GM23248 (cell line): ENCODE measurements at regions not wholly inside any gene's neighbourhood (a gene's known extent, or its start where the extent isn't known, plus 50 kb on each side); places are given as distances from the start of the nearest gene placed in this dataset.
"Not testable (repeated sequence)": the region's sequence is repeated elsewhere in the genome, so short reads cannot be mapped to it uniquely, and the experiment has no call there.

ENCODE experiments used
- DNase-seq: peaks from one replicate; pipeline ENCODE4 v3.0.0-alpha.2; 2015
- H2AFZ ChIP-seq: fragments of 200-600 bp; sonication (generic); 2 replicates; pipeline ENCODE4 v1.6.1; 2016; ENCODE audit warnings: antibody characterized with exemption
- H3F3A ChIP-seq: fragments of 200-600 bp; sonication (generic); 2 replicates; pipeline ENCODE4 v1.6.1; 2016; ENCODE audit warnings: mild to moderate bottlenecking, antibody characterized with exemption, mixed run types; ENCODE audit not compliant: insufficient read depth
- H3K27ac ChIP-seq: fragments of 200-600 bp; sonication (generic); 2 replicates; pipeline ENCODE4 v1.5.1; 2016; ENCODE audit warnings: mild to moderate bottlenecking
- H3K27me3 ChIP-seq: fragments of 200-600 bp; sonication (generic); replicated peaks from 2 replicates; pipeline ENCODE4 v1.6.1; 2016; ENCODE audit warnings: mild to moderate bottlenecking; ENCODE audit not compliant: insufficient read depth
- H3K36me3 ChIP-seq: fragments of 200-600 bp; sonication (generic); 2 replicates; pipeline ENCODE4 v1.6.1; 2016; ENCODE audit warnings: low read depth, mild to moderate bottlenecking
- H3K4me1 ChIP-seq: fragments of 200-600 bp; sonication (generic); 2 replicates; pipeline ENCODE4 v1.6.1; 2016; ENCODE audit warnings: mild to moderate bottlenecking; ENCODE audit not compliant: insufficient read depth
- H3K4me2 ChIP-seq: fragments of 200-600 bp; sonication (generic); one replicate; pipeline ENCODE4 v1.6.1; 2016; ENCODE audit warnings: mild to moderate bottlenecking; ENCODE audit not compliant: unreplicated experiment
- H3K4me3 ChIP-seq: fragments of 200-600 bp; sonication (generic); 2 replicates; pipeline ENCODE4 v1.5.1; 2016; ENCODE audit warnings: mild to moderate bottlenecking
- H3K79me2 ChIP-seq: fragments of 200-600 bp; sonication (generic); 2 replicates; pipeline ENCODE4 v1.6.1; 2016; ENCODE audit warnings: mild to moderate bottlenecking; ENCODE audit not compliant: insufficient read depth
- H3K9ac ChIP-seq: fragments of 200-600 bp; sonication (generic); 2 replicates; pipeline ENCODE4 v1.6.1; 2016; ENCODE audit warnings: mild to moderate bottlenecking
- H3K9me2 ChIP-seq: fragments of 200-600 bp; sonication (generic); 2 replicates; pipeline ENCODE4 v1.6.1; 2016; ENCODE audit warnings: mixed run types, mild to moderate bottlenecking, moderate library complexity; ENCODE audit not compliant: insufficient read depth
- H3K9me3 ChIP-seq: fragments of 200-600 bp; sonication (generic); one replicate; pipeline ENCODE4 v1.6.1; 2017; ENCODE audit warnings: low read depth
- H4K20me1 ChIP-seq: fragments of 200-600 bp; sonication (generic); 2 replicates; pipeline ENCODE4 v1.6.0; 2016; ENCODE audit not compliant: insufficient read depth
- EZH2 ChIP-seq: fragments of 200-600 bp; sonication (generic); IDR thresholded peaks from 2 replicates; pipeline ENCODE4 v1.6.1; 2018; ENCODE audit warnings: antibody characterized with exemption, mild to moderate bottlenecking; ENCODE audit not compliant: insufficient read depth, poor library complexity, severe bottlenecking
- EZH2phosphoT487 ChIP-seq: fragments of 200-600 bp; sonication (generic); IDR thresholded peaks from 2 replicates; pipeline ENCODE4 v1.6.1; 2018; ENCODE audit warnings: antibody characterized with exemption, moderate library complexity, mild to moderate bottlenecking, low read depth; ENCODE audit not compliant: insufficient read depth
- WGBS, 2 experiments: methylation state at CpG; one replicate each; pipeline ENCODE4 v1.1.6; 2015 to 2017; ENCODE audit warnings: low lambda C conversion rate in 2 of 2, low coverage in 1 of 2; ENCODE audit errors: missing lambda C conversion rate in 2 of 2; 5-methylcytosine and 5-hydroxymethylcytosine counted together
- in situ Hi-C: fragments of 300-500 bp; cut with MboI; formaldehyde crosslinking; loops from 2 replicates; pipeline ENCODE4 v1.15.0; 2020

DNA sequence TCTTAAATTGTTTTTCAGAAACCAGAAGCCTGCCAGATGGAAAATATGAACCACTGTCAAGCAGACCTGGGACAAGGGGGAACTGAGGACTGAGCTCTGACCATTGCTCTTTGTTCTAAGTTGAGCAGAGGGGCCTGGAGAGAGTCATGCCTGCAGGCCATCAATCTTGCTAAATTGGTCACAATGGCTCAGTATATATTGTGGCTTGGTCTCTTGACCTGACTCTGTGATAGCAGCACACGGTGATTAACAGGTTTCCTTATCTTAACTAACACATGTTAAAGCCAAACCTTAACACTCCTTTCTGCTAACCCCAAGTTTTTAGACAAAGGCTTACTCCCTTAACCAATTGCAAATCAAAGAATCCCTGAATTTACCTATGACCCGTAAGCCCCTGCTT is 1281.2 kb upstream of the NUDT12 start:
- no peaks in the 10 kb centered on the region for H3K36me3 ChIP-seq
- TF ChIP-seq EZH2phosphoT487 (no peak), EZH2 (no peak)
- no peak overlapping the region for H3K9ac ChIP-seq
- 8 to 14% methylated on average over 2 of the region's 2 CpGs for WGBS, 2 experiments
- no peaks in the 10 kb centered on the region for H4K20me1 ChIP-seq
- no peak for DNase-seq
- no peak overlapping the region for H2AFZ ChIP-seq
- H3K4me3 ChIP-seq, result no peak overlapping the region
- H3K27me3 ChIP-seq, result no peaks in the 10 kb centered on the region
- no peaks in the 10 kb centered on the region for H3F3A ChIP-seq
- in situ Hi-C loops, result no loop called here
- no peaks in the 10 kb centered on the region for H3K9me3 ChIP-seq
- no peaks in the 10 kb centered on the region for H3K4me1 ChIP-seq
- no peak overlapping the region for H3K27ac ChIP-seq
- no peak overlapping the region for H3K4me2 ChIP-seq
- H3K79me2 ChIP-seq, result no peaks in the 10 kb centered on the region
- H3K9me2 ChIP-seq, result no peaks in the 10 kb centered on the region

- H3K9me2 ChIP-seq, result no peaks in the 10 kb centered on the region
- no peak for DNase-seq
- H2AFZ ChIP-seq, result no peak overlapping the region
- WGBS, 2 experiments, result 4 to 14% methylated on average over 1 of the region's 1 CpG
- TF ChIP-seq EZH2phosphoT487 (no peak), EZH2 (no peak)
- no peaks in the 10 kb centered on the region for H3K27me3 ChIP-seq
- H3K4me1 ChIP-seq, result no peaks in the 10 kb centered on the region
- no peaks in the 10 kb centered on the region for H3K36me3 ChIP-seq
- no peaks in the 10 kb centered on the region for H3F3A ChIP-seq
- H3K9ac ChIP-seq, result no peak overlapping the region
- no peaks in the 10 kb centered on the region for H3K79me2 ChIP-seq
- no peaks in the 10 kb centered on the region for H3K9me3 ChIP-seq
- H3K4me2 ChIP-seq, result no peak overlapping the region
- no peak overlapping the region for H3K27ac ChIP-seq
- in situ Hi-C loops, result no loop called here
- no peaks in the 10 kb centered on the region for H4K20me1 ChIP-seq
- no peak overlapping the region for H3K4me3 ChIP-seq
Measured at GRCh38 chr5:104840284-104840683, 1277.7 kb upstream of the NUDT12 start.

DNA sequence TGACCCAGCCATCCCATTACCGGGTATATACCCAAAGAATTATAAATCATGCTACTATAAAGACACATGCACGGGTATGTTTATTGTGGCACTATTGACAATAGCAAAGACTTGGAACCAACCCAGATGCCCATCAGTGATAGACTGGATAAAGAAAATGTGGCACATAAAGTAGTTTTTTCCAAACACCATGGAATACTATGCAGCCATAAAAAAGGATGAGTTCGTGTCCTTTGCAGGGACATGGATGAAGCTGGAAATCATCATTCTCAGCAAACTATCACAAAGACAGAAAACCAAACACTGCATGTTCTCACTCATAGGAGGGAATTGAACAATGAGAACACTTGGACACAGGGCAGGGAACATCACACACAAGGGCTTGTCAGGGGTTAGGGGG is 1268.9 kb upstream of the NUDT12 start:
- DNase-seq, H3K9me2 ChIP-seq, H3K27me3 ChIP-seq, in situ Hi-C loops, H3K27ac ChIP-seq, H4K20me1 ChIP-seq, H3K4me3 ChIP-seq, H3K4me2 ChIP-seq, H3K36me3 ChIP-seq, H3K4me1 ChIP-seq, H3F3A ChIP-seq, H2AFZ ChIP-seq, H3K9me3 ChIP-seq, H3K9ac ChIP-seq, H3K79me2 ChIP-seq: not testable (repeated sequence)
- 30 to 35% methylated on average over 3 of the region's 3 CpGs for WGBS, 2 experiments

DNA sequence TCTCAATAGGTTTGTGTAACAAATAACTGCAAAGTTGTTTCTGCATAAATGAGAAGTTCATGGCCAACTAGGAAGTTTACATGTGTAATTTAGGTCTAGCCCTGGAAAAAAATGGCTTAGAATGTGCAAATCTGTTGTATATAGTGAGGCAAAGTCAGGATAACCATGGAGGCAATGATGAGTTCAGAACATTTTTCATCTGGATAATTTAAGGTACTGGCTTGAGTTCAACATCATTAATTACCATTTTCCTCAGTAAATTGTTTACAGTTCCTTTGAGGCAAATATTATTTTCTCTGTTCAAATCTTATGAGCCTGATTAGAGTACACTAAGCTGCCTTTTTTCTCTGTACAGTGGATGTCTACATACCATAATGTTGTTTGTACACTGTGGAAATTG is 1259.0 kb upstream of the NUDT12 start:
- DNase-seq, result no peak
- in situ Hi-C loops, result no loop called here
- H2AFZ ChIP-seq, result no peak overlapping the region
- H3K9me2 ChIP-seq, result no peaks in the 10 kb centered on the region
- H3K4me2 ChIP-seq, result no peak overlapping the region
- no peaks in the 10 kb centered on the region for H3K79me2 ChIP-seq
- H3K27me3 ChIP-seq, result no peaks in the 10 kb centered on the region
- no peaks in the 10 kb centered on the region for H4K20me1 ChIP-seq
- H3K4me1 ChIP-seq, result no peaks in the 10 kb centered on the region
- no peak overlapping the region for H3K9ac ChIP-seq
- H3K36me3 ChIP-seq, result no peaks in the 10 kb centered on the region
- no peaks in the 10 kb centered on the region for H3F3A ChIP-seq
- no peak for TF ChIP-seq EZH2phosphoT487
- no peak for TF ChIP-seq EZH2
- no peaks in the 10 kb centered on the region for H3K9me3 ChIP-seq
- H3K4me3 ChIP-seq, result no peak overlapping the region
- no peak overlapping the region for H3K27ac ChIP-seq

GRCh38 chr5:104817127-104817526 is 1254.5 kb upstream of the NUDT12 start:
- Histone ChIP-seq H3K9me2 (no peaks in the 10 kb centered on the region), H2AFZ (no peak overlapping the region), H3F3A (no peaks in the 10 kb centered on the region), H3K27me3 (no peaks in the 10 kb centered on the region), H3K9me3 (no peaks in the 10 kb centered on the region), H4K20me1 (no peaks in the 10 kb centered on the region), H3K27ac (no peak overlapping the region), H3K79me2 (no peaks in the 10 kb centered on the region), H3K36me3 (no peaks in the 10 kb centered on the region), H3K4me3 (no peak overlapping the region), H3K9ac (no peak overlapping the region), H3K4me2 (no peak overlapping the region), H3K4me1 (no peaks in the 10 kb centered on the region)
- no peak for TF ChIP-seq EZH2phosphoT487
- TF ChIP-seq EZH2, result no peak
- in situ Hi-C loops, result no loop called here
- WGBS, 2 experiments, result 6 to 10% methylated on average over 1 of the region's 1 CpG
- DNase-seq, result no peak
